ENCODE measurements at regions not wholly inside any gene's neighbourhood (a gene's known extent, or its start where the extent isn't known, plus 50 kb on each side); places are given as distances from the start of the nearest gene placed in this dataset.
"Not testable (repeated sequence)": the region's sequence is repeated elsewhere in the genome, so short reads cannot be mapped to it uniquely, and the experiment has no call there.

GRCh38 chrX:115840729-115841409, 279.9 kb downstream of the PLS3 start:
- DNase-seq (ENCODE audit: extremely low spot score in 2 of 2); H3K27me3 ChIP-seq; H3K36me3 ChIP-seq; H3K4me3 ChIP-seq; H3K4me1 ChIP-seq; H3K9me3 ChIP-seq; intact Hi-C loops (cut with DNase I); H3K27ac ChIP-seq: not testable (repeated sequence)

GRCh38 chrX:115850986-115851385, 290.0 kb downstream of the PLS3 start:
- DNase-seq (ENCODE audit: extremely low spot score in 2 of 2); intact Hi-C loops (cut with DNase I); H3K4me3 ChIP-seq; H3K4me1 ChIP-seq; H3K36me3 ChIP-seq; H3K27me3 ChIP-seq; H3K9me3 ChIP-seq: not testable (repeated sequence)
- H3K27ac ChIP-seq, result peak overlapping the region; percentile 63

- H3K27ac ChIP-seq; H3K36me3 ChIP-seq; H3K9me3 ChIP-seq; H3K4me1 ChIP-seq; DNase-seq (ENCODE audit: extremely low spot score in 2 of 2); intact Hi-C loops (cut with DNase I); H3K4me3 ChIP-seq; H3K27me3 ChIP-seq: not testable (repeated sequence)
These were observed 292.3 kb downstream of the PLS3 start for GRCh38 chrX:115853260-115853659.

- H3K9me3 ChIP-seq; H3K36me3 ChIP-seq; H3K4me1 ChIP-seq; DNase-seq (ENCODE audit: extremely low spot score in 2 of 2); H3K27ac ChIP-seq; H3K4me3 ChIP-seq; H3K27me3 ChIP-seq; intact Hi-C loops (cut with DNase I): not testable (repeated sequence)
These were observed 289.4 kb upstream of the AGTR2 start for GRCh38 chrX:115881170-115881569.

- intact Hi-C loops (cut with DNase I); H3K27ac ChIP-seq; H3K9me3 ChIP-seq; H3K36me3 ChIP-seq; H3K4me1 ChIP-seq; H3K27me3 ChIP-seq; DNase-seq (ENCODE audit: extremely low spot score in 2 of 2); H3K4me3 ChIP-seq: not testable (repeated sequence)
These were observed 286.4 kb upstream of the AGTR2 start for GRCh38 chrX:115884121-115884520.

GRCh38 chrX:115888041-115888440, 282.5 kb upstream of the AGTR2 start:
- intact Hi-C loops (cut with DNase I); H3K36me3 ChIP-seq; H3K27me3 ChIP-seq; DNase-seq (ENCODE audit: extremely low spot score in 2 of 2); H3K9me3 ChIP-seq; H3K4me1 ChIP-seq: not testable (repeated sequence)
- peak overlapping the region in 1 of 2 donors; percentile 39 for H3K4me3 ChIP-seq
- peak overlapping the region; percentile 85 for H3K27ac ChIP-seq

- intact Hi-C loops (cut with DNase I); H3K27me3 ChIP-seq; H3K36me3 ChIP-seq; H3K4me1 ChIP-seq; DNase-seq (ENCODE audit: extremely low spot score in 2 of 2); H3K9me3 ChIP-seq: not testable (repeated sequence)
- peak overlapping the region in 1 of 2 donors; percentile 39 for H3K4me3 ChIP-seq
- peak overlapping the region; percentile 85 for H3K27ac ChIP-seq
These were observed 282.0 kb upstream of the AGTR2 start for GRCh38 chrX:115888519-115888918.

GRCh38 chrX:115889121-115889890, 281.2 kb upstream of the AGTR2 start:
- no peaks in the 10 kb centered on the region for H3K27me3 ChIP-seq
- TF ChIP-seq POLR2A (IDR thresholded peaks at IDR 0.05), result no peak
- no peak for TF ChIP-seq POLR2AphosphoS5 (IDR thresholded peaks at IDR 0.05; ENCODE audit: insufficient read depth in 1 of 2, low read depth in 1 of 2)
- TF ChIP-seq CTCF (IDR thresholded peaks at IDR 0.05), result no peak
- no peaks in the 10 kb centered on the region for H3K4me1 ChIP-seq
- intact Hi-C loops (cut with DNase I), result no loop called here
- H3K4me3 ChIP-seq, result no peak overlapping the region
- H3K27ac ChIP-seq, result no peak overlapping the region
- DNase-seq (ENCODE audit: extremely low spot score in 2 of 2), result no peak
- no peaks in the 10 kb centered on the region for H3K9me3 ChIP-seq
- H3K36me3 ChIP-seq, result no peaks in the 10 kb centered on the region
